Activated CD8-positive, alpha-beta T cell treated with anti-CD3 and anti-CD28 coated beads for 36 hours (primary cell): ENCODE measurements at regions not wholly inside any gene's neighbourhood (a gene's known extent, or its start where the extent isn't known, plus 50 kb on each side); places are given as distances from the start of the nearest gene placed in this dataset.

Experiments
- ATAC-seq: fragments of 200-7000 bp; cut with Tn5 transposase; one replicate; pipeline ENCODE4 v1.10.0; 2021; ENCODE audit warnings: mild to moderate bottlenecking, moderate library complexity
- CTCF ChIA-PET: fragments of 350-600 bp; sonication (Branson Sonifier 250); formaldehyde crosslinking; loops from one replicate; lab custom pipeline; 2021; ENCODE audit warnings: antibody characterized with exemption; lab: Charles Lee
- POLR2A ChIA-PET: fragments of 350-600 bp; sonication (Branson Sonifier 250); formaldehyde crosslinking; loops from one replicate; lab custom pipeline; 2021; ENCODE audit warnings: antibody characterized with exemption; lab: Charles Lee
- DNase-seq: peaks from one replicate; pipeline ENCODE4 v3.0.0-alpha.2; 2020
- H3K27ac Mint-ChIP-seq: one replicate; pipeline ENCODE4 v1.8.0; 2021; ENCODE audit warnings: mild to moderate bottlenecking, mixed read lengths
- H3K27me3 Mint-ChIP-seq: one replicate; pipeline ENCODE4 v1.8.0; 2021; ENCODE audit warnings: mixed read lengths
- H3K36me3 Mint-ChIP-seq: one replicate; pipeline ENCODE4 v1.8.0; 2021; ENCODE audit warnings: low read depth, mixed read lengths
- H3K4me1 Mint-ChIP-seq: one replicate; pipeline ENCODE4 v1.8.0; 2021; ENCODE audit warnings: low read depth, mixed read lengths
- H3K4me3 Mint-ChIP-seq: one replicate; pipeline ENCODE4 v1.8.0; 2021; ENCODE audit warnings: mild to moderate bottlenecking, moderate library complexity, mixed read lengths
- H3K9me3 Mint-ChIP-seq: one replicate; pipeline ENCODE4 v1.8.0; 2021; ENCODE audit warnings: mixed read lengths
- CTCF ChIP-seq: fragments of 200-600 bp; IDR thresholded peaks from one replicate; pipeline ENCODE4 v1.8.0; 2022; ENCODE audit warnings: antibody characterized with exemption, mild to moderate bottlenecking
- intact Hi-C: fragments of 100-400 bp; cut with micrococcal nuclease; formaldehyde crosslinking; loops from one replicate; pipeline ENCODE4 v1.10.0; 2022

- ChIA-PET POLR2A (no interaction called here), CTCF (no interaction called here)
- Mint-ChIP-seq H3K9me3 (peaks cover 8% of the 10 kb centered on the region), H3K4me1 (no peaks in the 10 kb centered on the region), H3K27ac (no peak overlapping the region), H3K4me3 (no peak overlapping the region), H3K27me3 (no peaks in the 10 kb centered on the region), H3K36me3 (no peaks in the 10 kb centered on the region)
- no peak for ATAC-seq
- intact Hi-C loops = no loop called here
- no peak for DNase-seq
- no peak for TF ChIP-seq CTCF
Observed at GRCh38 chr5:2861605-2862004, 110.1 kb upstream of the IRX2 start.

- no peak overlapping the region for H3K27ac Mint-ChIP-seq
- no peak for DNase-seq
- ATAC-seq = no peak
- intact Hi-C loops = no loop called here
- ChIA-PET POLR2A (no interaction called here), CTCF (no interaction called here)
- H3K27me3 Mint-ChIP-seq = no peaks in the 10 kb centered on the region
- no peak for TF ChIP-seq CTCF
- H3K4me3 Mint-ChIP-seq = no peak overlapping the region
- no peaks in the 10 kb centered on the region for H3K4me1 Mint-ChIP-seq
- peaks cover 5% of the 10 kb centered on the region for H3K9me3 Mint-ChIP-seq
- no peaks in the 10 kb centered on the region for H3K36me3 Mint-ChIP-seq
Observed at GRCh38 chr5:2860101-2860500, 108.6 kb upstream of the IRX2 start.

- H3K4me3 Mint-ChIP-seq = no peak overlapping the region
- DNase-seq (no peak), ATAC-seq (no peak)
- ChIA-PET CTCF (no interaction called here), POLR2A (no interaction called here)
- H3K4me1 Mint-ChIP-seq = no peaks in the 10 kb centered on the region
- H3K36me3 Mint-ChIP-seq = no peaks in the 10 kb centered on the region
- H3K27me3 Mint-ChIP-seq = no peaks in the 10 kb centered on the region
- no peak overlapping the region for H3K27ac Mint-ChIP-seq
- TF ChIP-seq CTCF = no peak
- peaks cover 5% of the 10 kb centered on the region for H3K9me3 Mint-ChIP-seq
- intact Hi-C loops = no loop called here
Observed at GRCh38 chr5:2857837-2858236, 106.4 kb upstream of the IRX2 start.

- Mint-ChIP-seq H3K27me3 (no peaks in the 10 kb centered on the region), H3K4me3 (no peak overlapping the region), H3K27ac (no peak overlapping the region), H3K9me3 (no peaks in the 10 kb centered on the region), H3K36me3 (no peaks in the 10 kb centered on the region), H3K4me1 (no peaks in the 10 kb centered on the region)
- intact Hi-C loops = no loop called here
- ChIA-PET CTCF (no interaction called here), POLR2A (no interaction called here)
- DNase-seq = no peak
- TF ChIP-seq CTCF = no peak
- ATAC-seq = no peak
Observed at GRCh38 chr5:2856206-2856605, 104.7 kb upstream of the IRX2 start.

- no peaks in the 10 kb centered on the region for H3K36me3 Mint-ChIP-seq
- H3K9me3 Mint-ChIP-seq = no peaks in the 10 kb centered on the region
- no peak overlapping the region for H3K4me3 Mint-ChIP-seq
- no peaks in the 10 kb centered on the region for H3K4me1 Mint-ChIP-seq
- intact Hi-C loops = no loop called here
- ChIA-PET CTCF (no interaction called here), POLR2A (no interaction called here)
- H3K27ac Mint-ChIP-seq = no peak overlapping the region
- TF ChIP-seq CTCF = no peak
- ATAC-seq = no peak
- DNase-seq = no peak
- no peaks in the 10 kb centered on the region for H3K27me3 Mint-ChIP-seq
Observed at GRCh38 chr5:2852446-2852845, 101.0 kb upstream of the IRX2 start.
